GM21381 (cell line): ENCODE measurements at regions not wholly inside any gene's neighbourhood (a gene's known extent, or its start where the extent isn't known, plus 50 kb on each side); places are given as distances from the start of the nearest gene placed in this dataset.

ENCODE experiments used
- ATAC-seq: cut with Tn5 transposase; IDR thresholded peaks from one replicate; pipeline ENCODE4 v1.9.1; 2021; ENCODE audit warnings: mild to moderate bottlenecking, moderate library complexity; ENCODE audit not compliant: unreplicated experiment

DNA sequence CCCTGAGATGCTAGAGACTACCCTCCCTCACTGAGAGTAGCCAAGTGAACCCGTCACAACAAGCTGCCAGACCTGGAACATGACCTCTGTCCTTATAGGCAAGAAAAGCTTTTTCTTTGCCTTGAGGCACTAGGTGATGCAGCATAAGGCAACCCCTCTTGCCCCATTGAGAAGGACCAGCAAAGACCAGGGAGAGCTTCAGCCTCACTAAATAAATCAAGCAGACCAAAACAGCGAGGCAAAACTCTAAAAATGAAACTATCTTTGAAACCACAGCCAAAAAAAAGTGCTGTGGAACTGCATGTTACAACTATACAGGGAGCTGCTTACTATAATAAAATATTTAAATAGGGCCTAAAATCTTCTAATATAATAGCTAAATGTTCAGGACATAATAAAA, 62.6 kb upstream of the FAM83B start:
- no peak for ATAC-seq

- no peak for ATAC-seq
Measured at GRCh38 chr6:54786154-54786553, 60.4 kb upstream of the FAM83B start.

DNA sequence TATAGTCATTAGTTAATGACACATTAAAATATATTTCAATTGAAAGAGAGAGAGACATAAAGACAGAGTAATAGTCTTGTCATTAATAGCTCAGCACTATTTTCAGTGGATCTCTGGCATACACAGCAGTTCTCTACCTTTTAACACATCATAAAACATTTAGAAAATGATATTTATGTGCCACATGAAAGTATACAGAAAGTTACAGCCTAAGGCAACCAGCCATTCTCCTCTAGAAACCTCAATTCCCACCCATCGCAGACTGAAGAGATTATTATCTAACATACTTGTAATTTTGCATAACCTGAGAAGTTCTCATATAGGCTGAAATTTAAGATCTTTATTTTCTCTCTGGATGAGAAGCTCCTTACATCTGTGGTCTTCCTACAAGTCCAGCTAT, 58.7 kb upstream of the FAM83B start:
- ATAC-seq, result no peak
